HK-2 (cell line): ENCODE measurements at regions not wholly inside any gene's neighbourhood (a gene's known extent, or its start where the extent isn't known, plus 50 kb on each side); places are given as distances from the start of the nearest gene placed in this dataset.

Experiments used
- DNase-seq: peaks from one replicate; pipeline ENCODE4 v3.0.0-alpha.2; 2018; ENCODE audit not compliant: unreplicated experiment

- no peak for DNase-seq
Observed at GRCh38 chr7:26600411-26600810, 264.0 kb downstream of the SKAP2 start.

GRCh38 chr7:26603631-26604030, 260.8 kb downstream of the SKAP2 start:
- peak; percentile 66 for DNase-seq

GRCh38 chr7:26608402-26608801, 256.0 kb downstream of the SKAP2 start:
- no peak for DNase-seq

GRCh38 chr7:26609082-26609481, 255.3 kb downstream of the SKAP2 start:
- no peak for DNase-seq

GRCh38 chr7:26609532-26609931, 254.9 kb downstream of the SKAP2 start:
- no peak for DNase-seq

GRCh38 chr7:26612742-26613141, 251.6 kb downstream of the SKAP2 start:
- no peak for DNase-seq

GRCh38 chr7:26614503-26614902, 249.9 kb downstream of the SKAP2 start:
- DNase-seq, result no peak

GRCh38 chr7:26616235-26616634, 248.2 kb downstream of the SKAP2 start:
- DNase-seq, result no peak

- DNase-seq, result no peak
Observed at GRCh38 chr7:26617066-26617465, 247.3 kb downstream of the SKAP2 start.
